Upper lobe of left lung (tissue), 4 donors: ENCODE measurements at regions not wholly inside any gene's neighbourhood (a gene's known extent, or its start where the extent isn't known, plus 50 kb on each side); places are given as distances from the start of the nearest gene placed in this dataset.

Experiments
- EP300 ChIP-seq, 4 donors: sonication (generic); formaldehyde crosslinking; IDR thresholded peaks; one replicate each; pipeline ENCODE4 v1.5.1; 2017; ENCODE audit warnings: antibody characterized with exemption in 4 of 4, control low read depth in 2 of 4
- POLR2A ChIP-seq, 4 donors: fragments of 450-650 bp; IDR thresholded peaks; one replicate each; pipeline ENCODE4 v1.5.1; 2016 to 2017; ENCODE audit warnings: antibody characterized with exemption in 4 of 4, mild to moderate bottlenecking in 2 of 4
- POLR2AphosphoS5 ChIP-seq, 2 donors: sonication (generic); formaldehyde crosslinking; IDR thresholded peaks; one replicate each; pipeline ENCODE4 v1.5.1; 2017; ENCODE audit warnings: antibody characterized with exemption in 2 of 2
- TF ChIP-seq, protein P1 (sequence below), 6 experiments: fragments of 450-650 bp in 4 of 6; fragments of 200-600 bp in 2 of 6; sonication (generic) in 2 of 6; IDR thresholded peaks; one replicate each; pipeline ENCODE4 v1.5.1; 2016 to 2019; ENCODE audit warnings: antibody characterized with exemption in 6 of 6

DNA sequence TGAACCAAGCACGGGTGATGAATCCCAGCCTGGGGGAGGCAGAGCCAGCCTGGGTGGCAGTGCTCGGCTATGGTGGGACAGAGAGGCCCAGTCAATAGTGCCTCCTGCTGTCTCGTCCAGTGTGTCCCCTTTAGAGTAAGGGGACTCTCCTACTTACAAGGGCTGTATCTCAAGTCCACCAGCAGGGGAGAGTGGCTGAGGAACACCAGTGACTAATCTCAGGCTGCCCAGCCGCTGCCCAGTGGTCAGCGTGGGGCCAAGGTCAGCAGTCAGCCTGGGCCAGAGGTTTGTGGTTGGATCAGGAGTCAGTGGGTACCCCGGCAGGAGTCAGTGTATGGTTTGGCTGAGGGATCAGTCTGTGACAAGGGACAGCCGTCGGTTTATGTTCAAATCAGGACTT, 109.2 kb upstream of the RUNX3 start:
- TF ChIP-seq, protein P1, sequence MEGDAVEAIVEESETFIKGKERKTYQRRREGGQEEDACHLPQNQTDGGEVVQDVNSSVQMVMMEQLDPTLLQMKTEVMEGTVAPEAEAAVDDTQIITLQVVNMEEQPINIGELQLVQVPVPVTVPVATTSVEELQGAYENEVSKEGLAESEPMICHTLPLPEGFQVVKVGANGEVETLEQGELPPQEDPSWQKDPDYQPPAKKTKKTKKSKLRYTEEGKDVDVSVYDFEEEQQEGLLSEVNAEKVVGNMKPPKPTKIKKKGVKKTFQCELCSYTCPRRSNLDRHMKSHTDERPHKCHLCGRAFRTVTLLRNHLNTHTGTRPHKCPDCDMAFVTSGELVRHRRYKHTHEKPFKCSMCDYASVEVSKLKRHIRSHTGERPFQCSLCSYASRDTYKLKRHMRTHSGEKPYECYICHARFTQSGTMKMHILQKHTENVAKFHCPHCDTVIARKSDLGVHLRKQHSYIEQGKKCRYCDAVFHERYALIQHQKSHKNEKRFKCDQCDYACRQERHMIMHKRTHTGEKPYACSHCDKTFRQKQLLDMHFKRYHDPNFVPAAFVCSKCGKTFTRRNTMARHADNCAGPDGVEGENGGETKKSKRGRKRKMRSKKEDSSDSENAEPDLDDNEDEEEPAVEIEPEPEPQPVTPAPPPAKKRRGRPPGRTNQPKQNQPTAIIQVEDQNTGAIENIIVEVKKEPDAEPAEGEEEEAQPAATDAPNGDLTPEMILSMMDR (IDR thresholded peaks at IDR 0.05) = no peak
- TF ChIP-seq POLR2AphosphoS5 (IDR thresholded peaks at IDR 0.05) (no peak), POLR2A (IDR thresholded peaks at IDR 0.05) (no peak), EP300 (IDR thresholded peaks at IDR 0.05) (no peak)
